Activated CD4-positive, alpha-beta memory T cell treated with anti-CD3 and anti-CD28 coated beads for 36 hours (primary cell): ENCODE measurements at regions not wholly inside any gene's neighbourhood (a gene's known extent, or its start where the extent isn't known, plus 50 kb on each side); places are given as distances from the start of the nearest gene placed in this dataset.
"Not testable (repeated sequence)": the region's sequence is repeated elsewhere in the genome, so short reads cannot be mapped to it uniquely, and the experiment has no call there.

Experiments used
- CTCF ChIA-PET: fragments of 350-600 bp; sonication (Branson Sonifier 250); formaldehyde crosslinking; loops from one replicate; lab custom pipeline; 2021; ENCODE audit warnings: antibody characterized with exemption, inconsistent platforms; lab: Charles Lee
- POLR2A ChIA-PET: fragments of 350-600 bp; sonication (Branson Sonifier 250); formaldehyde crosslinking; loops from one replicate; lab custom pipeline; 2021; ENCODE audit warnings: antibody characterized with exemption; lab: Charles Lee
- DNase-seq: peaks from one replicate; pipeline ENCODE4 v3.0.0-alpha.2; 2020
- H3K27ac Mint-ChIP-seq: one replicate; pipeline ENCODE4 v1.8.0; 2021; ENCODE audit warnings: mixed read lengths
- H3K27me3 Mint-ChIP-seq: one replicate; pipeline ENCODE4 v1.8.0; 2021; ENCODE audit warnings: mixed read lengths
- H3K36me3 Mint-ChIP-seq: one replicate; pipeline ENCODE4 v1.8.0; 2021; ENCODE audit warnings: mixed read lengths
- H3K4me1 Mint-ChIP-seq: one replicate; pipeline ENCODE4 v1.8.0; 2021; ENCODE audit warnings: low read depth, mixed read lengths
- H3K4me3 Mint-ChIP-seq: one replicate; pipeline ENCODE4 v1.8.0; 2021; ENCODE audit warnings: mild to moderate bottlenecking, mixed read lengths
- H3K9me3 Mint-ChIP-seq: one replicate; pipeline ENCODE4 v1.8.0; 2021; ENCODE audit warnings: mixed read lengths
- intact Hi-C: fragments of 100-400 bp; cut with micrococcal nuclease; formaldehyde crosslinking; loops from one replicate; pipeline ENCODE4 v1.15.1; 2023

- H3K27ac Mint-ChIP-seq: no peak overlapping the region
- DNase-seq: no peak
- H3K4me1 Mint-ChIP-seq: no peaks in the 10 kb centered on the region
- intact Hi-C loops: no loop called here
- H3K9me3 Mint-ChIP-seq: no peaks in the 10 kb centered on the region
- ChIA-PET POLR2A (no interaction called here), CTCF (no interaction called here)
- H3K27me3 Mint-ChIP-seq: peaks cover 14% of the 10 kb centered on the region
- H3K36me3 Mint-ChIP-seq: no peaks in the 10 kb centered on the region
- H3K4me3 Mint-ChIP-seq: no peak overlapping the region
Measured at GRCh38 chr10:9254353-9254752, 1199.9 kb downstream of the GATA3 start.

GRCh38 chr10:9260690-9261089 lies 1206.2 kb downstream of the GATA3 start:
- POLR2A ChIA-PET: no interaction called here
- no peaks in the 10 kb centered on the region for H3K4me1 Mint-ChIP-seq
- H3K27me3 Mint-ChIP-seq: peaks cover 19% of the 10 kb centered on the region
- no peak overlapping the region for H3K27ac Mint-ChIP-seq
- no peak overlapping the region for H3K4me3 Mint-ChIP-seq
- H3K9me3 Mint-ChIP-seq: no peaks in the 10 kb centered on the region
- no peaks in the 10 kb centered on the region for H3K36me3 Mint-ChIP-seq
- DNase-seq: no peak
- CTCF ChIA-PET: no interaction called here
- intact Hi-C loops: no loop called here

GRCh38 chr10:9262770-9263169 lies 1208.3 kb downstream of the GATA3 start:
- no peaks in the 10 kb centered on the region for H3K4me1 Mint-ChIP-seq
- no peak for DNase-seq
- no peaks in the 10 kb centered on the region for H3K36me3 Mint-ChIP-seq
- no peaks in the 10 kb centered on the region for H3K9me3 Mint-ChIP-seq
- intact Hi-C loops: no loop called here
- H3K27me3 Mint-ChIP-seq: peaks cover 12% of the 10 kb centered on the region
- CTCF ChIA-PET: no interaction called here
- no peak overlapping the region for H3K4me3 Mint-ChIP-seq
- POLR2A ChIA-PET: no interaction called here
- H3K27ac Mint-ChIP-seq: no peak overlapping the region

- ChIA-PET CTCF (no interaction called here), POLR2A (no interaction called here)
- no peak for DNase-seq
- Mint-ChIP-seq H3K36me3 (no peaks in the 10 kb centered on the region), H3K27ac (no peak overlapping the region), H3K4me1 (no peaks in the 10 kb centered on the region), H3K27me3 (peaks cover 29% of the 10 kb centered on the region), H3K4me3 (no peak overlapping the region), H3K9me3 (no peaks in the 10 kb centered on the region)
- intact Hi-C loops: no loop called here
Measured at GRCh38 chr10:9268176-9268575, 1213.7 kb downstream of the GATA3 start.

GRCh38 chr10:9273126-9273833 lies 1218.8 kb downstream of the GATA3 start:
- H3K4me1 Mint-ChIP-seq, H3K27ac Mint-ChIP-seq, DNase-seq, H3K36me3 Mint-ChIP-seq, CTCF ChIA-PET, H3K4me3 Mint-ChIP-seq, H3K9me3 Mint-ChIP-seq, POLR2A ChIA-PET, intact Hi-C loops: not testable (repeated sequence)
- H3K27me3 Mint-ChIP-seq: peaks cover 26% of the 10 kb centered on the region

- H3K36me3 Mint-ChIP-seq: no peaks in the 10 kb centered on the region
Measured at GRCh38 chr10:9274206-9274755, 1219.8 kb downstream of the GATA3 start.

GRCh38 chr10:9275861-9276260 lies 1221.4 kb downstream of the GATA3 start:
- DNase-seq: no peak
- ChIA-PET POLR2A (no interaction called here), CTCF (interaction anchor here (0.6 kb wide), 1 partner anchor 1404 kb away, joined by 3 read pairs; no protein-coding TSS in a partner anchor)
- peaks cover 16% of the 10 kb centered on the region for H3K27me3 Mint-ChIP-seq
- H3K4me3 Mint-ChIP-seq: no peak overlapping the region
- H3K27ac Mint-ChIP-seq: no peak overlapping the region
- intact Hi-C loops: no loop called here
- no peaks in the 10 kb centered on the region for H3K36me3 Mint-ChIP-seq
- H3K4me1 Mint-ChIP-seq: no peaks in the 10 kb centered on the region
- no peaks in the 10 kb centered on the region for H3K9me3 Mint-ChIP-seq

More at GRCh38 chr10:9274206-9274755, 1219.8 kb downstream of the GATA3 start:
- peaks cover 20% of the 10 kb centered on the region for H3K27me3 Mint-ChIP-seq
- no peak overlapping the region for H3K4me3 Mint-ChIP-seq
- CTCF ChIA-PET: no interaction called here
- H3K4me1 Mint-ChIP-seq: no peaks in the 10 kb centered on the region
- no peaks in the 10 kb centered on the region for H3K9me3 Mint-ChIP-seq
- no peak for DNase-seq
- intact Hi-C loops: no loop called here
- no peak overlapping the region for H3K27ac Mint-ChIP-seq
- POLR2A ChIA-PET: no interaction called here

- H3K36me3 Mint-ChIP-seq: no peaks in the 10 kb centered on the region
- no peak overlapping the region for H3K4me3 Mint-ChIP-seq
- ChIA-PET CTCF (no interaction called here), POLR2A (no interaction called here)
- DNase-seq: no peak
- H3K4me1 Mint-ChIP-seq: no peaks in the 10 kb centered on the region
- peaks cover 9% of the 10 kb centered on the region for H3K27me3 Mint-ChIP-seq
- no peaks in the 10 kb centered on the region for H3K9me3 Mint-ChIP-seq
- intact Hi-C loops: no loop called here
- H3K27ac Mint-ChIP-seq: no peak overlapping the region
Measured at GRCh38 chr10:9285690-9286089, 1231.2 kb downstream of the GATA3 start.

GRCh38 chr10:9289811-9290210 lies 1235.3 kb downstream of the GATA3 start:
- no peak for DNase-seq
- Mint-ChIP-seq H3K4me1 (peaks cover 13% of the 10 kb centered on the region), H3K27me3 (peaks cover 10% of the 10 kb centered on the region), H3K4me3 (no peak overlapping the region), H3K27ac (no peak overlapping the region), H3K36me3 (no peaks in the 10 kb centered on the region), H3K9me3 (no peaks in the 10 kb centered on the region)
- ChIA-PET CTCF (no interaction called here), POLR2A (no interaction called here)
- intact Hi-C loops: loop anchor here (10.0 kb wide), 1 partner anchor 265 kb away; no protein-coding TSS in a partner anchor

- ChIA-PET CTCF (no interaction called here), POLR2A (no interaction called here)
- DNase-seq: no peak
- no peaks in the 10 kb centered on the region for H3K36me3 Mint-ChIP-seq
- intact Hi-C loops: loop anchor here (10.0 kb wide), 1 partner anchor 266 kb away; no protein-coding TSS in a partner anchor
- H3K4me1 Mint-ChIP-seq: peaks cover 21% of the 10 kb centered on the region
- no peak overlapping the region for H3K27ac Mint-ChIP-seq
- H3K9me3 Mint-ChIP-seq: no peaks in the 10 kb centered on the region
- H3K27me3 Mint-ChIP-seq: peaks cover 10% of the 10 kb centered on the region
- H3K4me3 Mint-ChIP-seq: no peak overlapping the region
Measured at GRCh38 chr10:9291081-9291480, 1236.6 kb downstream of the GATA3 start.

GRCh38 chr10:9294132-9294663 lies 1239.7 kb downstream of the GATA3 start:
- ChIA-PET POLR2A (no interaction called here), CTCF (interaction anchor here (1.5 to 2.8 kb wide), 2 partner anchors 9 to 1769 kb away, joined by 5 to 11 read pairs; no protein-coding TSS in a partner anchor)
- Mint-ChIP-seq H3K27ac (peak overlapping the region; percentile 73), H3K4me3 (peak overlapping the region; percentile 31), H3K4me1 (peaks cover 21% of the 10 kb centered on the region), H3K27me3 (peaks cover 9% of the 10 kb centered on the region), H3K9me3 (no peaks in the 10 kb centered on the region), H3K36me3 (no peaks in the 10 kb centered on the region)
- DNase-seq: peak; percentile 10
- intact Hi-C loops: loop anchor here (2.0 to 10.0 kb wide), 2 partner anchors 65 to 269 kb away; no protein-coding TSS in a partner anchor

GRCh38 chr10:9294865-9295264 lies 1240.4 kb downstream of the GATA3 start:
- Mint-ChIP-seq H3K4me1 (peaks cover 21% of the 10 kb centered on the region), H3K27me3 (peaks cover 9% of the 10 kb centered on the region), H3K4me3 (no peak overlapping the region), H3K9me3 (no peaks in the 10 kb centered on the region), H3K36me3 (no peaks in the 10 kb centered on the region), H3K27ac (peak overlapping the region; percentile 73)
- ChIA-PET POLR2A (no interaction called here), CTCF (interaction anchor here (1.5 to 2.8 kb wide), 2 partner anchors 9 to 1769 kb away, joined by 5 to 11 read pairs; no protein-coding TSS in a partner anchor)
- intact Hi-C loops: loop anchor here (1.0 to 10.0 kb wide), 3 partner anchors 66 to 270 kb away; no protein-coding TSS in a partner anchor
- DNase-seq: no peak
